Stomach (tissue), 4 donors: ENCODE measurements at regions not wholly inside any gene's neighbourhood (a gene's known extent, or its start where the extent isn't known, plus 50 kb on each side); places are given as distances from the start of the nearest gene placed in this dataset.

ENCODE experiments used
- EP300 ChIP-seq: sonication (generic); formaldehyde crosslinking; IDR thresholded peaks from one replicate; pipeline ENCODE4 v1.6.1; 2017; ENCODE audit warnings: antibody characterized with exemption
- POLR2A ChIP-seq, 4 donors: fragments of 450-650 bp; IDR thresholded peaks; one replicate each; pipeline ENCODE4 v1.6.1; 2016; ENCODE audit warnings: antibody characterized with exemption in 4 of 4, control low read depth in 2 of 4, mild to moderate bottlenecking in 1 of 4, moderate library complexity in 1 of 4
- POLR2AphosphoS5 ChIP-seq, 3 donors: sonication (generic); formaldehyde crosslinking; IDR thresholded peaks; one replicate each; pipeline ENCODE4 v1.6.1; 2016; ENCODE audit warnings: antibody characterized with exemption in 3 of 3
- TF ChIP-seq, protein P1 (sequence below), 7 experiments: fragments of 450-650 bp in 4 of 7; fragments of 200-600 bp in 3 of 7; sonication (generic) in 3 of 7; IDR thresholded peaks; one replicate each; pipeline ENCODE4 v1.5.1; 2016 to 2019; ENCODE audit warnings: antibody characterized with exemption in 7 of 7, control low read depth in 2 of 7, mild to moderate bottlenecking in 1 of 7

DNA sequence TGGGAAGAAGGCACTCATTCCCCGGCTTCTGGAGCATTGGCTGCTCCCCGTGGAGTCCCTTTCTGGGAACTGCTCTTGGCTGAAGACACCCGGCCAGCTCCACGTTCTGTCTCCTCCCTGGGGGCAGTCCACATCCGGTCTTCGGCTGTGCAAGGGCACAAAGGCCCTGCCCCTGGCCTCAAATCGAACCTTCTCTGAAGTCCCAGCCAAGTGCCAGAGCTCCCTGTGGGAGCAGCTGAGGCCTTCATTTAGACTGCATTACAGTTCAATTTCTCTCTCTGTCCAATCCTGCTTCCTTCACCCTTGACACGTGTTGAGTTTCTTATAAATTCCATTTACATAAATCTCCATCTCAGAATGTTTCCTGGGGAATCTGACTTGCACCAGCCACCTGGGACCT is 132.9 kb upstream of the POU3F1 start:
- TF ChIP-seq, protein P1, sequence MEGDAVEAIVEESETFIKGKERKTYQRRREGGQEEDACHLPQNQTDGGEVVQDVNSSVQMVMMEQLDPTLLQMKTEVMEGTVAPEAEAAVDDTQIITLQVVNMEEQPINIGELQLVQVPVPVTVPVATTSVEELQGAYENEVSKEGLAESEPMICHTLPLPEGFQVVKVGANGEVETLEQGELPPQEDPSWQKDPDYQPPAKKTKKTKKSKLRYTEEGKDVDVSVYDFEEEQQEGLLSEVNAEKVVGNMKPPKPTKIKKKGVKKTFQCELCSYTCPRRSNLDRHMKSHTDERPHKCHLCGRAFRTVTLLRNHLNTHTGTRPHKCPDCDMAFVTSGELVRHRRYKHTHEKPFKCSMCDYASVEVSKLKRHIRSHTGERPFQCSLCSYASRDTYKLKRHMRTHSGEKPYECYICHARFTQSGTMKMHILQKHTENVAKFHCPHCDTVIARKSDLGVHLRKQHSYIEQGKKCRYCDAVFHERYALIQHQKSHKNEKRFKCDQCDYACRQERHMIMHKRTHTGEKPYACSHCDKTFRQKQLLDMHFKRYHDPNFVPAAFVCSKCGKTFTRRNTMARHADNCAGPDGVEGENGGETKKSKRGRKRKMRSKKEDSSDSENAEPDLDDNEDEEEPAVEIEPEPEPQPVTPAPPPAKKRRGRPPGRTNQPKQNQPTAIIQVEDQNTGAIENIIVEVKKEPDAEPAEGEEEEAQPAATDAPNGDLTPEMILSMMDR (IDR thresholded peaks at IDR 0.05) = no peak
- TF ChIP-seq POLR2A (IDR thresholded peaks at IDR 0.05) = no peak
- TF ChIP-seq POLR2AphosphoS5 (IDR thresholded peaks at IDR 0.05) = no peak
- no peak for TF ChIP-seq EP300
